Activated CD8-positive, alpha-beta memory T cell treated with anti-CD3 and anti-CD28 coated beads for 36 hours (primary cell): ENCODE measurements at regions not wholly inside any gene's neighbourhood (a gene's known extent, or its start where the extent isn't known, plus 50 kb on each side); places are given as distances from the start of the nearest gene placed in this dataset.
"Not testable (repeated sequence)": the region's sequence is repeated elsewhere in the genome, so short reads cannot be mapped to it uniquely, and the experiment has no call there.

Source experiments
- CTCF ChIA-PET: fragments of 350-600 bp; sonication (Branson Sonifier 250); formaldehyde crosslinking; loops from one replicate; lab custom pipeline; 2021; ENCODE audit warnings: antibody characterized with exemption; lab: Charles Lee
- POLR2A ChIA-PET: fragments of 350-600 bp; sonication (Branson Sonifier 250); formaldehyde crosslinking; loops from one replicate; lab custom pipeline; 2021; ENCODE audit warnings: antibody characterized with exemption; lab: Charles Lee

- ChIA-PET CTCF (no interaction called here), POLR2A (no interaction called here)
These were observed 344.1 kb downstream of the NR2F1-AS1 start for GRCh38 chr5:93236807-93237421.

GRCh38 chr5:93235761-93236160 is 345.3 kb downstream of the NR2F1-AS1 start:
- POLR2A ChIA-PET, result no interaction called here
- CTCF ChIA-PET, result no interaction called here

- CTCF ChIA-PET, result no interaction called here
These were observed 354.8 kb downstream of the NR2F1-AS1 start for GRCh38 chr5:93226202-93226735.

DNA sequence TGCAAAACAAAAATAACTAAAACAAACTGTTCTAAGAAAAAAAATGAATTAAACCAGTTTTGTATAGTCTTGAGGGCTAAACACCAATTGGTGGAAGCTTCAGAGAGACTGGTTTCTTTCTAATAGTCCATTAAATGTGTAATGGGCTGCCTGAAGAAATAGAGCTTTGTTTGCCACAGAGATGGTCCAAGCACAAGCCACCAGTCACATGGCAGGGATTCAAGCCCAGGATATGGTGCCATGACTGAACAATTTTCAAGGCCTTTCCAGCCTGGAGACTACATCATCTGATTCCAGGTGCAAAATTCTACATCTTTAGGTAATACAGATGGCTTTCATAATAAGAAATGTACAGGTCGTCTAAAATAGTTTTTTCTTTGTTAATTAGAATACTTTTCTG is 355.3 kb downstream of the NR2F1-AS1 start:
- ChIA-PET POLR2A (no interaction called here), CTCF (no interaction called here)

More at GRCh38 chr5:93226202-93226735, 354.8 kb downstream of the NR2F1-AS1 start:
- POLR2A ChIA-PET, result no interaction called here

- CTCF ChIA-PET, result interaction anchor here (0.7 kb wide), 1 partner anchor 90 kb away, joined by 3 read pairs; no protein-coding TSS in a partner anchor
These were observed 356.4 kb downstream of the NR2F1-AS1 start for GRCh38 chr5:93224624-93225023.

DNA sequence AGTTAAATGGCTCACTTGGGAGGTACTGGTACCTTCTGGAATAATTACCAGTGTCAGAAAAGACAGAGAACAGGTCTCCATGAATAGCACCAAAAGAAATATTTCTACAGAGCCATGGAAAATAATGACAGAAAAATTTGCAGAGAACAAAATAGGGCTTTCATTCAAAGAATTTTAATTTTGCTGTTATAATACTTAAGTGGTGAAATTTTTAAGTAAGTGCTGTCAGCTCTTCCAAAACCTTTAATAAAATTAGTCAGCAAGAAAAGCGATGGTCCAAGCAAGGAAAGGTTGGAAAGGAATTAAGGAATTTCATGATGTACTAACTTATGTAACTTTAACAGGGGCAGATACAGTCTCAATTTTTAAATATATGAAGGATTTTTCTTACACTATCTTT is 359.2 kb downstream of the NR2F1-AS1 start:
- CTCF ChIA-PET, result no interaction called here
- POLR2A ChIA-PET, result no interaction called here

More at GRCh38 chr5:93224624-93225023, 356.4 kb downstream of the NR2F1-AS1 start:
- POLR2A ChIA-PET, result no interaction called here

GRCh38 chr5:93220431-93220830 is 360.6 kb downstream of the NR2F1-AS1 start:
- POLR2A ChIA-PET, result no interaction called here
- CTCF ChIA-PET, result no interaction called here

- POLR2A ChIA-PET, result no interaction called here
- CTCF ChIA-PET, result no interaction called here
These were observed 361.3 kb downstream of the NR2F1-AS1 start for GRCh38 chr5:93219641-93220145.

DNA sequence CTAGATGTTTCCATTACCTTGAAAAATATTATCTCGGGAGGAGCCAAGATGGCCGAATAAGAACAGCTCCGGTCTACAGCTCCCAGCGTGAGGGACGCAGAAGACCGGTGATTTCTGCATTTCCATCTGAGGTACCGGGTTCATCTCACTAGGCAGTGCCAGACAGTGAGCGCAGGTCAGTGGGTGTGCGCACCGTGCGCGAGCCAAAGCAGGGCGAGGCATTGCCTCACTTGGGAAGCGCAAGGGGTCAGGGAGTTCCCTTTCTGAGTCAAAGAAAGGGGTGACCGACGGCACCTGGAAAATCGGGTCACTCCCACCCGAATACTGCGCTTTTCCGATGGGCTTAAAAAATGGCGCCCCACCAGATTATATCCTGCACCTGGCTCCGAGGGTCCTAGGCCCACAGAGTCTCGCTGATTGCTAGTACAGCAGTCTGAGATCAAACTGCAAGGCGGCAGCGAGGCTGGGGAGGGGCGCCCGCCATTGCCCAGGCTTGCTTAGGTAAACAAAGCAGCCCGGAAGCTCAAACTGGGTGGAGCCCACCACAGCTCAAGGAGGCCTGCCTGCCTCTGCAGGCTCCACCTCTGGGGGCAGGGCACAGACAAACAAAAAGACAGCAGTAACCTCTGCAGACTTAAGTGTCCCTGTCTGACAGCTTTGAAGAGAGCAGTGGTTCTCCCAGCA is 367.8 kb downstream of the NR2F1-AS1 start:
- POLR2A ChIA-PET, CTCF ChIA-PET: not testable (repeated sequence)

- ChIA-PET POLR2A (no interaction called here), CTCF (no interaction called here)
These were observed 371.5 kb downstream of the NR2F1-AS1 start for GRCh38 chr5:93209476-93209875.

DNA sequence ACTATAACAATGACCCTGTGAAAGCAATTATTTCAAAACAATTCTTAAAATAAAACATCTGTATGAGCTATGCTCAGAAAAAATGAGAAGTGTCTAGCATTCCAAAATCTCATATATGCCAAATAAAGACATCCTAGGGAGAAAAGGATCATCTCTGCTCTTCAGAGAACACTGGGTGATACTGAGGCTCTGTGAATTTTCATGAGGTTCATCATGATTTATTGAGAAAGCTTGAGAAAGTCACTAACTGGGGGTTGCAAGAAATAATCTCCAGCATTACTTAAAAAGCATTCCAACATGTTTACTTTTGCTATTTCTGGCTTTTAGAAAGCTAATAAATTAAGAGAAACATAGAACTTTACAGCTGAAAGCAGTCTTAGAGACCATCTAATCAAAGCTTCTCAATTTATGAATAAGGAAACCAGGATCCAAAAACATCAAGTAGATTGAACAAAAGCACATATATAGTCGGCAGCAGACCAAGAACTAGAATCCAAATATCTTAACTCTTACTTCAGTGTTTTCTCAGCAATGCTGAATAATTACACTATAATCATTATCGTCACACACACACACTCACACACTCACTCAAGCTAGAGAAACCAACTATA is 372.8 kb downstream of the NR2F1-AS1 start:
- CTCF ChIA-PET, result no interaction called here
- POLR2A ChIA-PET, result no interaction called here

- CTCF ChIA-PET, result no interaction called here
- POLR2A ChIA-PET, result no interaction called here
These were observed 374.8 kb downstream of the NR2F1-AS1 start for GRCh38 chr5:93206203-93206602.

- CTCF ChIA-PET, result no interaction called here
- POLR2A ChIA-PET, result no interaction called here
These were observed 380.0 kb downstream of the NR2F1-AS1 start for GRCh38 chr5:93201061-93201460.

DNA sequence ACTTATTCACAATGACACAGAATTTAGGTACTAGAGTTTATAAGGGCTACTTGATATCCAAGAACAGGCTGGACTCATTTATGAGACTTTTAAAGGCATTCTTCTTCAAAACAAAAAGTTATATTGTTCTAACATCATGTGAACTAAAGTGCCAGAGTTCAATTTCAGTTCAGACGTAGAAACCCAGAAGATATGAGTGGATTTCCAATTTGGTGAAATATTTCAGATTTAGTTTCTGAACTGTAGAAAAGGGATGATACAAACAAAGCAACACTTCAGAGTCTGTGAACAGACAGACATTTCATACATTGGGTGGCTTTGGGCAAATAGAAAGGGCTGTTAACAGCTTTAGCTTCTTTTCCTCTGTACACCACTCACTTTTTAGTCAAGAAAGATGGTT is 384.0 kb downstream of the NR2F1-AS1 start:
- CTCF ChIA-PET, result no interaction called here

GRCh38 chr5:93193431-93194347 is 387.3 kb downstream of the NR2F1-AS1 start:
- ChIA-PET POLR2A (no interaction called here), CTCF (no interaction called here)

More for the DNA sequence above, 384.0 kb downstream of the NR2F1-AS1 start:
- POLR2A ChIA-PET, result no interaction called here

DNA sequence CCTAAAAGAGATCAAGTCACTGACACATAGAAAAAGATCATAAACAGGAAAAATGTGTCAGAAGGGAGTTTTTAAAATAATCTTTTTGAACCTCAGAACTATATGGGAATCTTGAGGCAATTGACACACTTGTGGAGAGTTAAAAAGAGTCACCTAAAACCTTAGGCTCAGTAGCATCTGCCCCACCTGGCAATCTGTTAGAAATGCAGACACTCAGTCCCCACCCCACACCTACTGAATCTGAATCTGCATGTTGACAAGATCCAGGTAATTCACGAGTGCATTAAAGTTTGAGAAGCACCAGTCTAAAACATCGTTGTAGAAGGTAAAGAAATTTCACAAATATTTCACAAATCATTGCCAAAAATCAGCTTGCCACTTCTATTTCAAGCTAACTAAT is 388.3 kb downstream of the NR2F1-AS1 start:
- POLR2A ChIA-PET, result no interaction called here
- CTCF ChIA-PET, result no interaction called here

DNA sequence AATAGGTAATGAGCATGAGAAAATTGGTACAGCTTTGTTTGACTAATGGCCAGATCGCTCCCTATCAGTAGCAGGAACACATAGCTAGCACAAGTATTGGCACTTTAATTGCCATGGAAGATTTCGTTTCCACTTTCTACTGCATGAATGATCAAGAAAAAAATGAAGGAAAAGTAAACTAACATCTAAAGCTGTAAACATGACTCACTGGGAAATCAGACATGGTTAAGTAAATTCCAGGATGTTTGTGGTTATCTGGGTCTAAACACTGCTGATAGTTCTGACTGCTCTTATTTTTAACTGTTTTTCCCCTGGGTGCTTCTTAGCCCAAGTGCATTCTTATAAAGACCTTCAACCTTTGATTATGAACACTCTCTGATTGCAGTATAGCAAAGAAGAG is 388.9 kb downstream of the NR2F1-AS1 start:
- ChIA-PET POLR2A (no interaction called here), CTCF (no interaction called here)

GRCh38 chr5:93191035-93191817 is 389.8 kb downstream of the NR2F1-AS1 start:
- ChIA-PET CTCF (no interaction called here), POLR2A (no interaction called here)

- ChIA-PET CTCF (no interaction called here), POLR2A (no interaction called here)
These were observed 391.3 kb downstream of the NR2F1-AS1 start for GRCh38 chr5:93189707-93190120.
